Liver (tissue), 3 donors: ENCODE measurements at regions not wholly inside any gene's neighbourhood (a gene's known extent, or its start where the extent isn't known, plus 50 kb on each side); places are given as distances from the start of the nearest gene placed in this dataset.

Source experiments
- EGR1 ChIP-seq, 2 donors: IDR thresholded peaks; 2 replicates each; pipeline ENCODE4 v1.6.1; 2016 to 2018; ENCODE audit warnings: antibody characterized with exemption in 2 of 2, low read depth in 2 of 2
- FOXA1 ChIP-seq: IDR thresholded peaks from 2 replicates; pipeline ENCODE4 v1.6.1; 2016; ENCODE audit warnings: antibody characterized with exemption
- GABPA ChIP-seq, 2 donors: IDR thresholded peaks in 1 of 2; conservative IDR thresholded peaks in 1 of 2; 2 replicates each; pipeline ENCODE4 v1.6.1; 2016; ENCODE audit warnings: antibody characterized with exemption in 2 of 2, mild to moderate bottlenecking in 1 of 2, moderate library complexity in 1 of 2
- YY1 ChIP-seq: IDR thresholded peaks from 2 replicates; pipeline ENCODE4 v1.6.1; 2016; ENCODE audit warnings: antibody characterized with exemption, mild to moderate bottlenecking
- TF ChIP-seq, protein P1 (sequence below): fragments of 150-350 bp; IDR thresholded peaks from 2 replicates; pipeline ENCODE4 v1.5.1; 2017; ENCODE audit warnings: improper control_type of control experiment, low read depth, low read length; ENCODE audit not compliant: missing input control
- donor health status: healthy.
- donor health status: healthy.

DNA sequence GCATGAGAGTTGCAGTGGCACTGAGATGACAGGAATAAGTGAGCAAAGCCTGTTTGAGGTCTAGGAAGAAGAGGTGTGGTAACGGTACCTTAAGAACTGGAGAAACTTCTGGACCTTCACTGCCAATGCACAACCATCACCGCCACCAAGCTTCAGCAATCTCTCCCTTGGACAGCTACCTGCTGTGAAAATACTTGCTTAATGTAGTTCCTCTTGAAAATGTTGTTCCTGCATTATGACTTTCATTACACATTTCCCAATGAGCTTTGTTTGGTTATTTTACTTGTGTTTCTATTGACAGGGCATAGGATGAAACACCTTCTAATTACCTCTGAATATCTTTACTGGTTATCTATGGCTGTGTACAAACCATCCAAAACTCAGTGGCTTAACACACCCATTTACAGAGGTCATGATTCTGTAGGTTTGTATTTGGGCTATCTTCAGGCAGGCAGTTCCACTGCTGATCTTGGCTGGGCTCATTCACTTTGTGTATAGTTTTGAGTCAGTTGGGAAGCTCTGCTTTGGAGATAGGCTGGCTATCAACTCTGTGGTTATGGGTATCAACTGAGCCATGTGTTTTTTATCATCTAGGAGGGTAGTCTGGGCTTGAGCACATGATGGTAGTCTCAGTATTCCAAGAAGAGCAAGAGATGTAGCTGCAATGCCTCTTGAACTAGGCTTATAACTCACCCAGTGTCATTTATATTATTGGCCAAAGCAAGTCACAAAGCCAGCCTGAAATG is 149.4 kb downstream of the ELAVL4 start:
- TF ChIP-seq, protein P1, sequence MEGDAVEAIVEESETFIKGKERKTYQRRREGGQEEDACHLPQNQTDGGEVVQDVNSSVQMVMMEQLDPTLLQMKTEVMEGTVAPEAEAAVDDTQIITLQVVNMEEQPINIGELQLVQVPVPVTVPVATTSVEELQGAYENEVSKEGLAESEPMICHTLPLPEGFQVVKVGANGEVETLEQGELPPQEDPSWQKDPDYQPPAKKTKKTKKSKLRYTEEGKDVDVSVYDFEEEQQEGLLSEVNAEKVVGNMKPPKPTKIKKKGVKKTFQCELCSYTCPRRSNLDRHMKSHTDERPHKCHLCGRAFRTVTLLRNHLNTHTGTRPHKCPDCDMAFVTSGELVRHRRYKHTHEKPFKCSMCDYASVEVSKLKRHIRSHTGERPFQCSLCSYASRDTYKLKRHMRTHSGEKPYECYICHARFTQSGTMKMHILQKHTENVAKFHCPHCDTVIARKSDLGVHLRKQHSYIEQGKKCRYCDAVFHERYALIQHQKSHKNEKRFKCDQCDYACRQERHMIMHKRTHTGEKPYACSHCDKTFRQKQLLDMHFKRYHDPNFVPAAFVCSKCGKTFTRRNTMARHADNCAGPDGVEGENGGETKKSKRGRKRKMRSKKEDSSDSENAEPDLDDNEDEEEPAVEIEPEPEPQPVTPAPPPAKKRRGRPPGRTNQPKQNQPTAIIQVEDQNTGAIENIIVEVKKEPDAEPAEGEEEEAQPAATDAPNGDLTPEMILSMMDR = no peak
- TF ChIP-seq GABPA (IDR thresholded peaks at IDR 0.05 in 1 of 2, conservative IDR thresholded peaks at IDR 0.05 in 1 of 2) (no peak), EGR1 (IDR thresholded peaks at IDR 0.05; ENCODE audit: low read depth in 2 of 2) (no peak), FOXA1 (no peak), YY1 (no peak)
